B cell (primary cell): ENCODE measurements at regions not wholly inside any gene's neighbourhood (a gene's known extent, or its start where the extent isn't known, plus 50 kb on each side); places are given as distances from the start of the nearest gene placed in this dataset.

ENCODE experiments used
- ATAC-seq: fragments of 200-7000 bp; cut with Tn5 transposase; one replicate; pipeline ENCODE4 v1.10.0; 2021; ENCODE audit warnings: low read depth, mild to moderate bottlenecking, moderate number of reproducible peaks, moderate library complexity
- CTCF ChIA-PET: fragments of 350-600 bp; sonication (Branson Sonifier 250); formaldehyde crosslinking; loops from one replicate; lab custom pipeline; 2021; ENCODE audit warnings: antibody characterized with exemption, inconsistent platforms; lab: Charles Lee
- POLR2A ChIA-PET: fragments of 350-600 bp; sonication (Branson Sonifier 250); formaldehyde crosslinking; loops from one replicate; lab custom pipeline; 2021; ENCODE audit warnings: antibody characterized with exemption; lab: Charles Lee
- DNase-seq: peaks from one replicate; pipeline ENCODE4 v3.0.0; 2013
- H2AFZ ChIP-seq: 2 replicates; pipeline ENCODE4 v1.6.1; 2012; ENCODE audit warnings: mild to moderate bottlenecking, low read depth, low read length; ENCODE audit not compliant: insufficient read depth, poor library complexity, severe bottlenecking
- H3K27ac ChIP-seq, 2 donors: 1 replicate in 1 of 2; 2 replicates in 1 of 2; pipeline ENCODE4 v1.5.1; 2012 to 2013; ENCODE audit warnings: low read length in 2 of 2, mild to moderate bottlenecking in 2 of 2, moderate library complexity in 1 of 2
- H3K27me3 ChIP-seq, 4 experiments: fragments of 200-600 bp in 1 of 4; sonication (generic) in 1 of 4; replicated peaks in 1 of 4; 1 replicate in 2 of 4; 2 replicates in 2 of 4; pipeline versions ENCODE4 v1.6.1 to v1.7.0; 2013 to 2016; ENCODE audit warnings: low read length in 3 of 4, mild to moderate bottlenecking in 2 of 4, mixed read lengths in 1 of 4, moderate library complexity in 1 of 4; ENCODE audit not compliant: insufficient read depth in 4 of 4, control insufficient read depth in 3 of 4; ENCODE audit errors: control extremely low read depth in 1 of 4
- H3K36me3 ChIP-seq, 2 experiments: replicated peaks in 1 of 2; 1 replicate in 1 of 2; 2 replicates in 1 of 2; pipeline versions ENCODE4 v1.6.1 to v1.7.1; 2013; ENCODE audit warnings: low read length in 1 of 2; ENCODE audit not compliant: insufficient read depth in 2 of 2, control insufficient read depth in 1 of 2; ENCODE audit errors: control extremely low read depth in 1 of 2, extremely low read depth in 1 of 2
- H3K4me1 ChIP-seq, 2 donors: fragments of 200-600 bp in 1 of 2; sonication (generic) in 1 of 2; 1 replicate in 1 of 2; 2 replicates in 1 of 2; pipeline versions ENCODE4 v1.5.1 to v1.6.1; 2013 to 2017; ENCODE audit warnings: low read length in 2 of 2; ENCODE audit not compliant: control insufficient read depth in 2 of 2, insufficient read depth in 2 of 2
- H3K4me2 ChIP-seq: replicated peaks from 2 replicates; pipeline ENCODE3; 2012; ENCODE audit warnings: mild to moderate bottlenecking, low read depth, low read length; ENCODE audit not compliant: poor library complexity, severe bottlenecking
- H3K4me3 ChIP-seq, 5 experiments: fragments of 200-600 bp in 1 of 5; sonication (generic) in 1 of 5; 1 replicate in 3 of 5; 2 replicates in 2 of 5; pipeline versions ENCODE4 v1.5.1 to v1.7.0; 2011 to 2016; ENCODE audit warnings: low read length in 4 of 5, mild to moderate bottlenecking in 4 of 5, low read depth in 2 of 5, control low read depth in 1 of 5, moderate library complexity in 1 of 5; ENCODE audit not compliant: insufficient read depth in 1 of 5; ENCODE audit errors: control extremely low read depth in 1 of 5, extremely low read depth in 1 of 5
- H3K79me2 ChIP-seq: fragments of 200-600 bp; sonication (generic); one replicate; pipeline ENCODE4 v1.6.0; 2016; ENCODE audit warnings: low read length; ENCODE audit not compliant: control insufficient read depth, insufficient read depth
- H3K9ac ChIP-seq: fragments of 200-600 bp; sonication (generic); 2 replicates; pipeline ENCODE4 v1.6.1; 2017; ENCODE audit warnings: mild to moderate bottlenecking, low read length, moderate library complexity
- H3K9me3 ChIP-seq, 3 donors: one replicate each; pipeline versions ENCODE4 v1.6.1 to v1.7.1; 2013; ENCODE audit warnings: low read length in 2 of 3; ENCODE audit not compliant: control insufficient read depth in 2 of 3, insufficient read depth in 1 of 3; ENCODE audit errors: control extremely low read depth in 1 of 3
- H4K20me1 ChIP-seq: 2 replicates; pipeline ENCODE4 v1.6.0; 2012; ENCODE audit warnings: mild to moderate bottlenecking, low read length; ENCODE audit not compliant: insufficient read depth, control insufficient read depth, poor library complexity, severe bottlenecking
- H3K27ac Mint-ChIP-seq: one replicate; pipeline ENCODE4 v1.8.0; 2021; ENCODE audit warnings: mixed read lengths
- H3K27me3 Mint-ChIP-seq: one replicate; pipeline ENCODE4 v1.8.0; 2021; ENCODE audit warnings: mixed read lengths
- H3K4me1 Mint-ChIP-seq: one replicate; pipeline ENCODE4 v1.8.0; 2021; ENCODE audit warnings: mixed read lengths
- H3K4me3 Mint-ChIP-seq: one replicate; pipeline ENCODE4 v1.8.0; 2021; ENCODE audit warnings: mixed read lengths
- H3K9me3 Mint-ChIP-seq: one replicate; pipeline ENCODE4 v1.8.0; 2022; ENCODE audit warnings: mixed read lengths; ENCODE audit not compliant: insufficient read depth
- CTCF ChIP-seq: fragments of 200-600 bp; IDR thresholded peaks from one replicate; pipeline ENCODE4 v1.8.0; 2022; ENCODE audit warnings: antibody characterized with exemption, mild to moderate bottlenecking
- EZH2 ChIP-seq: IDR thresholded peaks from 2 replicates; pipeline ENCODE4 v1.6.1; 2012; ENCODE audit warnings: borderline replicate concordance, low read depth, mild to moderate bottlenecking, moderate library complexity, low read length; ENCODE audit not compliant: insufficient read depth, poor library complexity, severe bottlenecking
- WGBS: methylation state at CpG from one replicate; pipeline ENCODE4 v1.1.5; 2013; ENCODE audit warnings: missing lambda C conversion rate; ENCODE audit not compliant: insufficient coverage; 5-methylcytosine and 5-hydroxymethylcytosine counted together
- intact Hi-C: fragments of 100-400 bp; cut with micrococcal nuclease; formaldehyde crosslinking; loops from one replicate; pipeline ENCODE4 v1.10.0; 2022

- no peaks in the 10 kb centered on the region for H3K4me1 ChIP-seq
- H3K9me3 Mint-ChIP-seq: no peaks in the 10 kb centered on the region
Measured at GRCh38 chr6:9347608-9348007, 912.3 kb upstream of the SLC35B3 start.

GRCh38 chr6:9346923-9347322, 911.6 kb upstream of the SLC35B3 start:
- H3K27me3 ChIP-seq: no peaks in the 10 kb centered on the region
- Mint-ChIP-seq H3K4me1 (no peaks in the 10 kb centered on the region), H3K27ac (no peak overlapping the region), H3K27me3 (no peaks in the 10 kb centered on the region), H3K4me3 (no peak overlapping the region), H3K9me3 (no peaks in the 10 kb centered on the region)
- no peaks in the 10 kb centered on the region for H4K20me1 ChIP-seq
- no peak overlapping the region for H2AFZ ChIP-seq
- no peak overlapping the region for H3K4me3 ChIP-seq
- DNase-seq (no peak), ATAC-seq (no peak)
- H3K9ac ChIP-seq: no peak overlapping the region
- WGBS: 39% methylated on average over 2 of the region's 2 CpGs
- TF ChIP-seq EZH2 (no peak), CTCF (no peak)
- H3K4me2 ChIP-seq: no peak overlapping the region
- POLR2A ChIA-PET: no interaction called here
- H3K4me1 ChIP-seq: no peaks in the 10 kb centered on the region
- H3K36me3 ChIP-seq: no peaks in the 10 kb centered on the region
- no peaks in the 10 kb centered on the region for H3K79me2 ChIP-seq
- no peak overlapping the region for H3K27ac ChIP-seq
- intact Hi-C loops: no loop called here
- CTCF ChIA-PET: interaction anchor here (0.6 kb wide), 1 partner anchor 272 kb away, joined by 3 read pairs; no protein-coding TSS in a partner anchor
- no peaks in the 10 kb centered on the region for H3K9me3 ChIP-seq

More at GRCh38 chr6:9347608-9348007, 912.3 kb upstream of the SLC35B3 start:
- WGBS: 100% methylated on average over 1 of the region's 3 CpGs
- H3K9ac ChIP-seq: no peak overlapping the region
- H3K4me3 Mint-ChIP-seq: no peak overlapping the region
- H3K4me3 ChIP-seq: no peak overlapping the region
- H3K27ac Mint-ChIP-seq: no peak overlapping the region
- H3K79me2 ChIP-seq: no peaks in the 10 kb centered on the region
- H3K4me2 ChIP-seq: no peak overlapping the region
- DNase-seq (no peak), ATAC-seq (no peak)
- H3K27me3 Mint-ChIP-seq: no peaks in the 10 kb centered on the region
- no peaks in the 10 kb centered on the region for H3K4me1 Mint-ChIP-seq
- no peaks in the 10 kb centered on the region for H4K20me1 ChIP-seq
- intact Hi-C loops: no loop called here
- POLR2A ChIA-PET: no interaction called here
- no peak overlapping the region for H2AFZ ChIP-seq
- no peak overlapping the region for H3K27ac ChIP-seq
- no peaks in the 10 kb centered on the region for H3K27me3 ChIP-seq
- H3K36me3 ChIP-seq: no peaks in the 10 kb centered on the region
- no peaks in the 10 kb centered on the region for H3K9me3 ChIP-seq
- no peak for TF ChIP-seq CTCF
- no peak for TF ChIP-seq EZH2
- CTCF ChIA-PET: interaction anchor here (0.6 kb wide), 1 partner anchor 272 kb away, joined by 3 read pairs; no protein-coding TSS in a partner anchor
